ENCODE measurements at regions not wholly inside any gene's neighbourhood (a gene's known extent, or its start where the extent isn't known, plus 50 kb on each side); places are given as distances from the start of the nearest gene placed in this dataset.

DNA sequence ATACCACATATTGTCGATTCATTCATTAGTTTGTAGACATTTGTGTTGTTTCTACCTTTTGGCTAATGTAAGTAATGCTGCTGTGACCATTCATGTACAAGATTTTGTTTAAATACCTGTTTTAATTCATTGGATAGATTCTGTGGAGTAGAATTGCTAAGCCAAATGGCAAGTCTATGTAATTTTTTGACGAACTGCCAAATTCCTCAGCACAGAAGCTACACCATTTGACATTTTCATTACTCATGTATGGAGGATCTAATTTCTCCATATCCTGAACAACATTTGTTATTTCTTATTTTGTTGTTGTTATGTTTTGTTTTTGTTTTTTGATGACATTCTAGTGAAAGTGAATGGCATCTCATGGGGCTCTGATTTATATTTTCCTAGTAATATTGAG is 1351.3 kb upstream of the SORCS1 start:
- no peak for DNase-seq (ENCODE audit: low read depth)
- H3K4me3 ChIP-seq (ENCODE audit: low read depth, low read length) = no peak overlapping the region
- TF ChIP-seq, protein P1, sequence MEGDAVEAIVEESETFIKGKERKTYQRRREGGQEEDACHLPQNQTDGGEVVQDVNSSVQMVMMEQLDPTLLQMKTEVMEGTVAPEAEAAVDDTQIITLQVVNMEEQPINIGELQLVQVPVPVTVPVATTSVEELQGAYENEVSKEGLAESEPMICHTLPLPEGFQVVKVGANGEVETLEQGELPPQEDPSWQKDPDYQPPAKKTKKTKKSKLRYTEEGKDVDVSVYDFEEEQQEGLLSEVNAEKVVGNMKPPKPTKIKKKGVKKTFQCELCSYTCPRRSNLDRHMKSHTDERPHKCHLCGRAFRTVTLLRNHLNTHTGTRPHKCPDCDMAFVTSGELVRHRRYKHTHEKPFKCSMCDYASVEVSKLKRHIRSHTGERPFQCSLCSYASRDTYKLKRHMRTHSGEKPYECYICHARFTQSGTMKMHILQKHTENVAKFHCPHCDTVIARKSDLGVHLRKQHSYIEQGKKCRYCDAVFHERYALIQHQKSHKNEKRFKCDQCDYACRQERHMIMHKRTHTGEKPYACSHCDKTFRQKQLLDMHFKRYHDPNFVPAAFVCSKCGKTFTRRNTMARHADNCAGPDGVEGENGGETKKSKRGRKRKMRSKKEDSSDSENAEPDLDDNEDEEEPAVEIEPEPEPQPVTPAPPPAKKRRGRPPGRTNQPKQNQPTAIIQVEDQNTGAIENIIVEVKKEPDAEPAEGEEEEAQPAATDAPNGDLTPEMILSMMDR (IDR thresholded peaks at IDR 0.05; ENCODE audit: low read depth, low read length, missing control alignments) = no peak

DNA sequence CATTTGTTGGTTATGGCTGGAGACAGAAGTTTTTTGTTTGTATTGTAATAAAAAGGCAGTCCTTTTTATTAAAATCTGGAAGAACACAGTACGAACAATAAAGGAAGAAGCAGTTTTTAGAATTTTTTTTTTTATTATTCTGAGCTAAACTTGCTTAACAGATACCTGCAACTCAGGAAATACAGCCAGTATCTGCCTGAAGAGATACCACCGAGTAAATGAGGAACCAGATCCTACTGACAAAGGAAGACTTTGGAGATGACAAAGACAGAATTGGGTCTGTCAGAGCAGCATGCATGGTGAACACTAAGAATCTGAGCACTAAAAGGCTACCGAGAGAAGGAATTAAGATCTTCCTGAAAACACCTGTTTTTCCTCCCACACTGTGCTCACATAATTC is 1335.9 kb upstream of the SORCS1 start:
- no peak for DNase-seq (ENCODE audit: low read depth)
- TF ChIP-seq, protein P1 (IDR thresholded peaks at IDR 0.05; ENCODE audit: low read depth, low read length, missing control alignments) = no peak
- H3K4me3 ChIP-seq (ENCODE audit: low read depth, low read length) = no peak overlapping the region

DNA sequence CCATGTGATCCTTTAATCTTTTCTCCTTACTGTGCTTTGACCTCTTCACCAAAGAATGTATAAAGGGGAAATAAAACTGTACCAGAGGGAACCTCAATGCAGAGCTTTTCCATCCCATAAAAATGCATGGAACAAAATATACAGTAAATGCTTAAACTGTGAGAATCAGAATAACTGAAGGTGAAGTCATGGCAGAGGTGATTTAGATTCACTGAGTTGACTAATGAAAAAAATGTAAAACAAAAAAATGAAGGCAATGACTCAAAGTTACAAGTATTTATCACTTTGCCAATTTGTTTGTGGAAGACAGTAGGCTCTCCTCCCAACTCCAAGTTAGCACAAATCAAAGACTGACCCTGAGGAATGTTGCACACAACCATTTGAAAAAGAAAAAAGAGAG is 1331.6 kb upstream of the SORCS1 start:
- DNase-seq (ENCODE audit: low read depth) = no peak
- H3K4me3 ChIP-seq (ENCODE audit: low read depth, low read length) = no peak overlapping the region
- TF ChIP-seq, protein P1 (IDR thresholded peaks at IDR 0.05; ENCODE audit: low read depth, low read length, missing control alignments) = no peak

DNA sequence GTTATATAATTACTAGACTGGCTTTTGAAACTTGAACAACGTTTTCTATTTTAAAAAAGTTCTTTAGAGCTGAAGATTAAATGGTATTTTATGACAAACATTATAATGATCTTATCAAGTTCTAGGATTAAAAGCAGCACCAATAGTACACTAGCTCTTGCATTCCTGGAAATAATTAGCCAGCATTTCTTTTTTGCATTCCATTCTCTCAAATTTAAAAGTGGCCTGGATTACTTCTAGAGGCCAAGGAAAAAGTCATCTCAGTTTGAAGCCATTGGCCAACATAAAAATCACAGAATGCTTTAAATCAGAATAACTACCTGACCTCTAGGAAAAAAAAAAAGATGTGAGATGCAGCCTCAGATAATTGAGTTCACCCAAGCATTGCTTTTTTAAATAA is 1326.4 kb upstream of the SORCS1 start:
- no peak for DNase-seq (ENCODE audit: low read depth)
- TF ChIP-seq, protein P1 (IDR thresholded peaks at IDR 0.05; ENCODE audit: low read depth, low read length, missing control alignments) = no peak
- no peak overlapping the region for H3K4me3 ChIP-seq (ENCODE audit: low read depth, low read length)

DNA sequence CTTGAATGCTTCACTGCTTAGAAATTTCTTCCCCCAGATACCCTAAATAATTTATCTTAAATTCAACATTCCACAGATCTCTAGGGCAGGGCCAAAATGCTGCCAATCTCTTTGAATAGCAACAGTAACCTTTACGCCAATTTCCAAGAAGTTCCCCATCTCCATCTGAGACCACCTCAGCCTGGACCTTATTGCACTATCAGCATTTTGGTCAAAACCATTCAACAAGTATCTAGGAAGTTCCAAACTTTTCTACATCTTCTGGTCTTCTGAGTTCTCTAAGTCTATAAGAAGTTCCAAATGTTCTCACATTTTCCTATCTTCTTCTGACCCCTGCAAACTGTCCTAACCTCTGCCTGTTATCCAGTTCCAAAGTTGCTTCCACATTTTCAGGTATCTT is 1306.9 kb upstream of the SORCS1 start:
- no peak overlapping the region for H3K4me3 ChIP-seq (ENCODE audit: low read depth, low read length)
- TF ChIP-seq, protein P1 (IDR thresholded peaks at IDR 0.05; ENCODE audit: low read depth, low read length, missing control alignments) = no peak
- no peak for DNase-seq (ENCODE audit: low read depth)

DNA sequence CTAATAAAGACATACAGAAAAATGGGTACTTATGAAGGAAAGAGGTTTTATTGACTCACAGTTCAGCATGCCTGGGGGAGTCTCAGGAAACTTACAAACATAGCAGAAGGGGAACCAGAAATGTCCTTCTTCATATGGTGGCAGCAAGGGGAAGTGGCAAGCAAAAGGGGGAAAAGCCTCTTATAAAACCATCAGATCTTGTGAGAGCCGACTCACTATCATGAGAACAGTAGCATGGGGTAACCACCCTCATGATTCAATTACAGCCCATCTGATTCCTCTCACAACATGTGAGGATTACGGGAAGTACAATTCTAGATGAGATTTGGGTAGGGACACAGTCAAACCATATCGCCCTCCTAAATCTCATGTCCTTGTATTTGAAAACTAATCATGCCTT is 1305.4 kb upstream of the SORCS1 start:
- H3K4me3 ChIP-seq (ENCODE audit: low read depth, low read length) = no peak overlapping the region
- DNase-seq (ENCODE audit: low read depth) = no peak
- TF ChIP-seq, protein P1 (IDR thresholded peaks at IDR 0.05; ENCODE audit: low read depth, low read length, missing control alignments) = no peak

DNA sequence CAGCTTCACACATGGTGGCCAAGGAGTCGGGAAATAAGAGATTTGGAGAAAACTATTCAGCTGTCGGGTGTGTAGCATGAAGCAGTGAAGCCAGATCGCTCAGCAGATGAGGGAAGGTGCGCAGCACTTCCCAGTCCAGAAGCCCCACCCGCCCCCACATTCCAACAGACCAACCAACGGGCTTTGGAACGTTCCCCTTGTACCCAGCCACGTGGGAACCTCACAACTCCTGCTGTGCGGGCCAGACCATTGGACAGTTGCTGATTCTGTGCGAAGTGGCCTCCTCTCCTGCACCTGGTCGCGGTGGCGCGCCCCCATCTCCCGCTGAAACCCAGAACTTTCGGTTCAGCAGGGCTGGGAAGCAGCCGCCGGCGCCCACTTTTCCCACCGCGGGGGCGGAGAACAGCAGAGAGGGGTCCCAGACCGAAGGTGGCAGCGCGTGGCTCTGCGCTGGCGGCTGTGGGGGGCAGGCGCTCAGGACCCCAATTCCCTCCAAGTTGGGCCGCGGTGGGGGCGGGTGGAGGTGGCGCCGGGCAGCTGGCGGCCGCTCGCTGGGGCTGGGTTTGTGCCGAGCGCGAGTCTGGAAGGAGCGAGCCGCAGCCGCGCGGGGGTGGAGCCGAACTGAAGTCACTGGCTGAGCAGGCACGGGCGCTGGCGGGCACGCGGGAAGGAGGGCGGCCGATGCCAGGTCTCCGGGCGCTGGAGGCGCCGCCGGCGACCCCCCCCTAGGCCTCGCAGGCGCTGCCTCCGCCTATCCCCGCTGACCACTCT is 1301.5 kb upstream of the SORCS1 start:
- TF ChIP-seq, protein P1 (IDR thresholded peaks at IDR 0.05; ENCODE audit: low read depth, low read length, missing control alignments) = no peak
- H3K4me3 ChIP-seq (ENCODE audit: low read depth, low read length) = no peak overlapping the region
- no peak for DNase-seq (ENCODE audit: low read depth)
